ENCODE measurements at regions not wholly inside any gene's neighbourhood (a gene's known extent, or its start where the extent isn't known, plus 50 kb on each side); places are given as distances from the start of the nearest gene placed in this dataset.

DNA sequence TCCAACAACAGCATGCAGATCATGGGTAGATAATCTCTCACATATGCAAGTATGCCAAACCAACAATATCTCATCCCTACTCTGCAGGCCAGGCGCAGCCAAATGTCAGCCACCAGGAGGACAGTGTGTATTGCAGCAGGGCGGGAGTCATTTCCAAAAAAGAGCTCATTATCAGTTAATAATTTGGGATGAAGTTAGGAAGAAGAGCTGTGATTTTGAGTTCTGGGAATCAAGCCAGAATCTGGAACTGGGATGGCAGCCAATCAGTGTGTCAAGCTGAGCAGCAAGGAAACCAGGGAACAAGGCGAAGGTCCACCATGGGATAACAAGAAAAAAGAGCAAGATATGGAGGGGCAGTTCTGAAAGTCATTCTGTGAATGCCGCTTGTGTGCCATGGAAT is 88.2 kb upstream of the CAMK2D start:
- no peak overlapping the region for H3K9ac ChIP-seq (ENCODE audit: low read length)
- H3K4me1 ChIP-seq (ENCODE audit: control insufficient read depth, low read depth, low read length): no peaks in the 10 kb centered on the region
- no peaks in the 10 kb centered on the region for H3K79me1 ChIP-seq (ENCODE audit: low read length)
- H3K18ac ChIP-seq (ENCODE audit: low read length): no peak overlapping the region
- H3K4me3 ChIP-seq (ENCODE audit: low read length): no peak overlapping the region
- no peak overlapping the region for H4K5ac ChIP-seq (ENCODE audit: low read length)
- no peak overlapping the region for H2AK5ac ChIP-seq (ENCODE audit: low read length)
- no peak overlapping the region for H3K23ac ChIP-seq (ENCODE audit: low read length)
- no CpG with 5 or more reads among the region's 4 CpGs for WGBS (ENCODE audit: extremely low coverage, insufficient coverage, low lambda C conversion rate)
- no peaks in the 10 kb centered on the region for H3K27me3 ChIP-seq (ENCODE audit: insufficient read depth, low read length, poor library complexity)
- no peak overlapping the region for H2BK15ac ChIP-seq (replicated peaks; ENCODE audit: low read depth)
- no peaks in the 10 kb centered on the region for H3K36me3 ChIP-seq (ENCODE audit: control insufficient read depth, insufficient read depth, low read length)
- H3K27ac ChIP-seq (ENCODE audit: low read depth, low read length): no peak overlapping the region
- no peaks in the 10 kb centered on the region for H3K79me2 ChIP-seq (ENCODE audit: control insufficient read depth, insufficient read depth, low read length)
- DNase-seq: no peak
- no peak overlapping the region for H2BK120ac ChIP-seq (ENCODE audit: low read depth, low read length)
- no peak overlapping the region for H3K4ac ChIP-seq (ENCODE audit: low read depth, low read length)
- H3K56ac ChIP-seq (ENCODE audit: low read length): no peak overlapping the region
- H4K8ac ChIP-seq (ENCODE audit: low read depth, low read length): no peak overlapping the region
- no peak overlapping the region for H2BK5ac ChIP-seq (ENCODE audit: low read length)
- no peak overlapping the region for H3K4me2 ChIP-seq (ENCODE audit: low read length)

- Histone ChIP-seq H3K79me2 (ENCODE audit: control insufficient read depth, insufficient read depth, low read length) (no peaks in the 10 kb centered on the region), H2BK5ac (ENCODE audit: low read length) (no peak overlapping the region), H3K4me3 (ENCODE audit: low read length) (no peak overlapping the region), H3K18ac (ENCODE audit: low read length) (no peak overlapping the region), H3K79me1 (ENCODE audit: low read length) (no peaks in the 10 kb centered on the region), H3K4me1 (ENCODE audit: control insufficient read depth, low read depth, low read length) (no peaks in the 10 kb centered on the region), H3K4ac (ENCODE audit: low read depth, low read length) (no peak overlapping the region), H2BK15ac (replicated peaks; ENCODE audit: low read depth) (no peak overlapping the region), H3K27ac (ENCODE audit: low read depth, low read length) (no peak overlapping the region), H3K36me3 (ENCODE audit: control insufficient read depth, insufficient read depth, low read length) (no peaks in the 10 kb centered on the region), H3K56ac (ENCODE audit: low read length) (no peak overlapping the region), H3K23ac (ENCODE audit: low read length) (no peak overlapping the region), H3K9ac (ENCODE audit: low read length) (no peak overlapping the region), H3K4me2 (ENCODE audit: low read length) (no peak overlapping the region), H4K5ac (ENCODE audit: low read length) (no peak overlapping the region), H2AK5ac (ENCODE audit: low read length) (no peak overlapping the region), H4K8ac (ENCODE audit: low read depth, low read length) (no peak overlapping the region), H2BK120ac (ENCODE audit: low read depth, low read length) (no peak overlapping the region), H3K27me3 (ENCODE audit: insufficient read depth, low read length, poor library complexity) (no peaks in the 10 kb centered on the region)
- WGBS (ENCODE audit: extremely low coverage, insufficient coverage, low lambda C conversion rate): no CpG with 5 or more reads among the region's 5 CpGs
- no peak for DNase-seq
Measured at GRCh38 chr4:113847710-113848109, 86.2 kb upstream of the CAMK2D start.

- Histone ChIP-seq H3K4ac (ENCODE audit: low read depth, low read length) (no peak overlapping the region), H3K4me3 (ENCODE audit: low read length) (no peak overlapping the region), H3K56ac (ENCODE audit: low read length) (no peak overlapping the region), H3K27me3 (ENCODE audit: insufficient read depth, low read length, poor library complexity) (no peaks in the 10 kb centered on the region), H2BK15ac (replicated peaks; ENCODE audit: low read depth) (no peak overlapping the region), H3K36me3 (ENCODE audit: control insufficient read depth, insufficient read depth, low read length) (no peaks in the 10 kb centered on the region), H4K5ac (ENCODE audit: low read length) (no peak overlapping the region), H3K4me1 (ENCODE audit: control insufficient read depth, low read depth, low read length) (no peaks in the 10 kb centered on the region), H2BK120ac (ENCODE audit: low read depth, low read length) (no peak overlapping the region), H3K18ac (ENCODE audit: low read length) (no peak overlapping the region), H4K8ac (ENCODE audit: low read depth, low read length) (no peak overlapping the region), H2AK5ac (ENCODE audit: low read length) (no peak overlapping the region), H3K23ac (ENCODE audit: low read length) (no peak overlapping the region), H2BK5ac (ENCODE audit: low read length) (no peak overlapping the region), H3K27ac (ENCODE audit: low read depth, low read length) (no peak overlapping the region), H3K4me2 (ENCODE audit: low read length) (no peak overlapping the region), H3K79me2 (ENCODE audit: control insufficient read depth, insufficient read depth, low read length) (no peaks in the 10 kb centered on the region), H3K79me1 (ENCODE audit: low read length) (no peaks in the 10 kb centered on the region), H3K9ac (ENCODE audit: low read length) (no peak overlapping the region)
- no peak for DNase-seq
- no CpG with 5 or more reads among the region's 4 CpGs for WGBS (ENCODE audit: extremely low coverage, insufficient coverage, low lambda C conversion rate)
Measured at GRCh38 chr4:113846433-113846832, 84.9 kb upstream of the CAMK2D start.

GRCh38 chr4:113845138-113845537 is 83.6 kb upstream of the CAMK2D start:
- H4K5ac ChIP-seq (ENCODE audit: low read length): no peak overlapping the region
- H3K18ac ChIP-seq (ENCODE audit: low read length): no peak overlapping the region
- no peaks in the 10 kb centered on the region for H3K4me1 ChIP-seq (ENCODE audit: control insufficient read depth, low read depth, low read length)
- H2BK5ac ChIP-seq (ENCODE audit: low read length): no peak overlapping the region
- H4K8ac ChIP-seq (ENCODE audit: low read depth, low read length): no peak overlapping the region
- H2AK5ac ChIP-seq (ENCODE audit: low read length): no peak overlapping the region
- no peak for DNase-seq
- no peak overlapping the region for H3K27ac ChIP-seq (ENCODE audit: low read depth, low read length)
- H2BK120ac ChIP-seq (ENCODE audit: low read depth, low read length): no peak overlapping the region
- no peak overlapping the region for H3K9ac ChIP-seq (ENCODE audit: low read length)
- no peaks in the 10 kb centered on the region for H3K79me2 ChIP-seq (ENCODE audit: control insufficient read depth, insufficient read depth, low read length)
- H2BK15ac ChIP-seq (replicated peaks; ENCODE audit: low read depth): no peak overlapping the region
- no peaks in the 10 kb centered on the region for H3K79me1 ChIP-seq (ENCODE audit: low read length)
- H3K36me3 ChIP-seq (ENCODE audit: control insufficient read depth, insufficient read depth, low read length): no peaks in the 10 kb centered on the region
- no peak overlapping the region for H3K23ac ChIP-seq (ENCODE audit: low read length)
- no peak overlapping the region for H3K56ac ChIP-seq (ENCODE audit: low read length)
- no CpG with 5 or more reads among the region's 5 CpGs for WGBS (ENCODE audit: extremely low coverage, insufficient coverage, low lambda C conversion rate)
- H3K27me3 ChIP-seq (ENCODE audit: insufficient read depth, low read length, poor library complexity): no peaks in the 10 kb centered on the region
- H3K4me2 ChIP-seq (ENCODE audit: low read length): no peak overlapping the region
- H3K4ac ChIP-seq (ENCODE audit: low read depth, low read length): no peak overlapping the region
- H3K4me3 ChIP-seq (ENCODE audit: low read length): no peak overlapping the region

DNA sequence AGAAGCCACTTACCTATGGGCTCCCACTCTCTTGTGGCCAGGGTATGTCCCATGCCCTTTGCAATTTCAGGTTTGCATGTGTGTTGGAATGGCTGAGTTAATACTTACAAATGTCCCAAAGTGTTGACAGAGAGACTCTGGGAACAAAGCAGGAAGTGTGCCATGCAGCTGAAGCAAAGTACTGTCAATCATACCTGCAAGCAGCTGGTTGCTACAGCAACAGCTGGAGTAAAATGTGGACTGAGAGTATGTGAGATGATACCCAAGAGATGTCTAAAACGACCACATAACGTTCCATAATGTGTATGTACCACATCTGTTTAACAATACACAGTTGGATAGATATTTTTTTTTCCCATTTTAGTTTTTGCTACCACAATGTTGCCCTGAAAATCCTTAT is 82.8 kb upstream of the CAMK2D start:
- H3K79me1 ChIP-seq (ENCODE audit: low read length): no peaks in the 10 kb centered on the region
- H2AK5ac ChIP-seq (ENCODE audit: low read length): no peak overlapping the region
- WGBS (ENCODE audit: extremely low coverage, insufficient coverage, low lambda C conversion rate): no CpG with 5 or more reads among the region's 2 CpGs
- no peaks in the 10 kb centered on the region for H3K36me3 ChIP-seq (ENCODE audit: control insufficient read depth, insufficient read depth, low read length)
- H4K5ac ChIP-seq (ENCODE audit: low read length): no peak overlapping the region
- no peak overlapping the region for H4K8ac ChIP-seq (ENCODE audit: low read depth, low read length)
- no peak overlapping the region for H3K18ac ChIP-seq (ENCODE audit: low read length)
- no peak overlapping the region for H3K9ac ChIP-seq (ENCODE audit: low read length)
- H3K4me3 ChIP-seq (ENCODE audit: low read length): no peak overlapping the region
- H3K23ac ChIP-seq (ENCODE audit: low read length): no peak overlapping the region
- no peak overlapping the region for H3K27ac ChIP-seq (ENCODE audit: low read depth, low read length)
- no peak overlapping the region for H2BK120ac ChIP-seq (ENCODE audit: low read depth, low read length)
- H2BK15ac ChIP-seq (replicated peaks; ENCODE audit: low read depth): no peak overlapping the region
- no peak overlapping the region for H3K4ac ChIP-seq (ENCODE audit: low read depth, low read length)
- H3K56ac ChIP-seq (ENCODE audit: low read length): no peak overlapping the region
- H3K27me3 ChIP-seq (ENCODE audit: insufficient read depth, low read length, poor library complexity): no peaks in the 10 kb centered on the region
- no peak overlapping the region for H2BK5ac ChIP-seq (ENCODE audit: low read length)
- no peaks in the 10 kb centered on the region for H3K79me2 ChIP-seq (ENCODE audit: control insufficient read depth, insufficient read depth, low read length)
- no peak overlapping the region for H3K4me2 ChIP-seq (ENCODE audit: low read length)
- H3K4me1 ChIP-seq (ENCODE audit: control insufficient read depth, low read depth, low read length): no peaks in the 10 kb centered on the region
- DNase-seq: no peak

- Histone ChIP-seq H3K4me3 (ENCODE audit: low read length) (no peak overlapping the region), H3K27me3 (ENCODE audit: insufficient read depth, low read length, poor library complexity) (no peaks in the 10 kb centered on the region), H3K36me3 (ENCODE audit: control insufficient read depth, insufficient read depth, low read length) (no peaks in the 10 kb centered on the region), H3K4me1 (ENCODE audit: control insufficient read depth, low read depth, low read length) (no peaks in the 10 kb centered on the region), H3K23ac (ENCODE audit: low read length) (no peak overlapping the region), H3K18ac (ENCODE audit: low read length) (no peak overlapping the region), H3K9ac (ENCODE audit: low read length) (no peak overlapping the region), H3K27ac (ENCODE audit: low read depth, low read length) (no peak overlapping the region), H2AK5ac (ENCODE audit: low read length) (no peak overlapping the region), H4K8ac (ENCODE audit: low read depth, low read length) (no peak overlapping the region), H4K5ac (ENCODE audit: low read length) (no peak overlapping the region), H3K79me1 (ENCODE audit: low read length) (no peaks in the 10 kb centered on the region), H2BK120ac (ENCODE audit: low read depth, low read length) (no peak overlapping the region), H3K56ac (ENCODE audit: low read length) (no peak overlapping the region), H2BK5ac (ENCODE audit: low read length) (no peak overlapping the region), H3K4me2 (ENCODE audit: low read length) (no peak overlapping the region), H3K79me2 (ENCODE audit: control insufficient read depth, insufficient read depth, low read length) (no peaks in the 10 kb centered on the region), H2BK15ac (replicated peaks; ENCODE audit: low read depth) (no peak overlapping the region), H3K4ac (ENCODE audit: low read depth, low read length) (no peak overlapping the region)
- DNase-seq: no peak
- WGBS (ENCODE audit: extremely low coverage, insufficient coverage, low lambda C conversion rate): no CpG with 5 or more reads among the region's 2 CpGs
Measured at GRCh38 chr4:113840861-113841260, 79.3 kb upstream of the CAMK2D start.
